Stomach smooth muscle (tissue), 2 donors: ENCODE measurements at regions not wholly inside any gene's neighbourhood (a gene's known extent, or its start where the extent isn't known, plus 50 kb on each side); places are given as distances from the start of the nearest gene placed in this dataset.

Experiments used
- H3K27ac ChIP-seq: one replicate; pipeline ENCODE4 v1.7.0; 2013; ENCODE audit warnings: mild to moderate bottlenecking, low read length, inconsistent platforms
- H3K27me3 ChIP-seq, 2 donors: one replicate each; pipeline ENCODE4 v1.7.0; 2013; ENCODE audit warnings: low read length in 2 of 2; ENCODE audit not compliant: insufficient read depth in 2 of 2, control insufficient read depth in 1 of 2
- H3K36me3 ChIP-seq, 2 donors: one replicate each; pipeline ENCODE4 v1.7.0; 2013; ENCODE audit warnings: low read length in 2 of 2; ENCODE audit not compliant: control insufficient read depth in 2 of 2, insufficient read depth in 2 of 2
- H3K4me1 ChIP-seq: one replicate; pipeline ENCODE4 v1.7.0; 2013; ENCODE audit warnings: low read length; ENCODE audit not compliant: control insufficient read depth, insufficient read depth
- H3K4me3 ChIP-seq, 2 donors: one replicate each; pipeline ENCODE4 v1.7.0; 2013; ENCODE audit warnings: low read length in 2 of 2
- H3K9ac ChIP-seq, 2 donors: one replicate each; pipeline ENCODE4 v1.7.0; 2013; ENCODE audit warnings: low read length in 2 of 2, mild to moderate bottlenecking in 1 of 2
- H3K9me3 ChIP-seq, 2 donors: one replicate each; pipeline ENCODE4 v1.7.0; 2013; ENCODE audit warnings: low read length in 2 of 2; ENCODE audit not compliant: control insufficient read depth in 2 of 2
- donor health status: healthy.
- donor health status: Pancreatic carcinoma.

GRCh38 chr20:63066506-63067265, 59.9 kb upstream of the BHLHE23 start:
- H3K9me3 ChIP-seq, result no peaks in the 10 kb centered on the region
- H3K9ac ChIP-seq, result no peak overlapping the region
- H3K27me3 ChIP-seq, result peaks cover 32 to 49% of the 10 kb centered on the region in 2 donors
- no peaks in the 10 kb centered on the region for H3K36me3 ChIP-seq
- no peaks in the 10 kb centered on the region for H3K4me1 ChIP-seq
- H3K4me3 ChIP-seq, result no peak overlapping the region
- H3K27ac ChIP-seq, result no peak overlapping the region

- no peak overlapping the region for H3K4me3 ChIP-seq
- H3K9me3 ChIP-seq, result no peaks in the 10 kb centered on the region
- H3K27ac ChIP-seq, result no peak overlapping the region
- no peaks in the 10 kb centered on the region for H3K4me1 ChIP-seq
- no peaks in the 10 kb centered on the region for H3K36me3 ChIP-seq
- H3K9ac ChIP-seq, result no peak overlapping the region
- peaks cover 27 to 51% of the 10 kb centered on the region in 2 donors for H3K27me3 ChIP-seq
Measured at GRCh38 chr20:63065911-63066310, 59.1 kb upstream of the BHLHE23 start.

- H3K27me3 ChIP-seq, result peaks cover 24 to 53% of the 10 kb centered on the region in 2 donors
- no peaks in the 10 kb centered on the region for H3K4me1 ChIP-seq
- no peak overlapping the region for H3K27ac ChIP-seq
- H3K9me3 ChIP-seq, result no peaks in the 10 kb centered on the region
- no peak overlapping the region for H3K4me3 ChIP-seq
- H3K9ac ChIP-seq, result no peak overlapping the region
- H3K36me3 ChIP-seq, result no peaks in the 10 kb centered on the region
Measured at GRCh38 chr20:63064745-63065711, 58.3 kb upstream of the BHLHE23 start.

GRCh38 chr20:63064310-63064709, 57.5 kb upstream of the BHLHE23 start:
- Histone ChIP-seq H3K4me1 (no peaks in the 10 kb centered on the region), H3K4me3 (no peak overlapping the region), H3K9me3 (no peaks in the 10 kb centered on the region), H3K36me3 (no peaks in the 10 kb centered on the region), H3K9ac (no peak overlapping the region), H3K27me3 (peaks cover 27 to 52% of the 10 kb centered on the region in 2 donors), H3K27ac (no peak overlapping the region)

GRCh38 chr20:63062188-63063140, 55.7 kb upstream of the BHLHE23 start:
- no peaks in the 10 kb centered on the region for H3K36me3 ChIP-seq
- H3K4me1 ChIP-seq, result no peaks in the 10 kb centered on the region
- no peak overlapping the region for H3K9ac ChIP-seq
- H3K9me3 ChIP-seq, result no peaks in the 10 kb centered on the region
- H3K27me3 ChIP-seq, result peaks cover 37 to 58% of the 10 kb centered on the region in 2 donors
- no peak overlapping the region for H3K4me3 ChIP-seq
- H3K27ac ChIP-seq, result no peak overlapping the region

- H3K4me1 ChIP-seq, result no peaks in the 10 kb centered on the region
- H3K27me3 ChIP-seq, result peaks cover 39 to 58% of the 10 kb centered on the region in 2 donors
Measured at GRCh38 chr20:63061771-63062100, 55.0 kb upstream of the BHLHE23 start.

GRCh38 chr20:63061051-63061770, 54.4 kb upstream of the BHLHE23 start:
- peaks cover 41 to 55% of the 10 kb centered on the region in 2 donors for H3K27me3 ChIP-seq
- H3K27ac ChIP-seq, result no peak overlapping the region
- no peak overlapping the region for H3K4me3 ChIP-seq
- H3K36me3 ChIP-seq, result no peaks in the 10 kb centered on the region
- H3K9ac ChIP-seq, result no peak overlapping the region
- peaks cover 2% of the 10 kb centered on the region for H3K4me1 ChIP-seq
- no peaks in the 10 kb centered on the region for H3K9me3 ChIP-seq

More at GRCh38 chr20:63061771-63062100, 55.0 kb upstream of the BHLHE23 start:
- H3K9me3 ChIP-seq, result no peaks in the 10 kb centered on the region
- H3K36me3 ChIP-seq, result no peaks in the 10 kb centered on the region
- H3K4me3 ChIP-seq, result no peak overlapping the region
- no peak overlapping the region for H3K9ac ChIP-seq
- H3K27ac ChIP-seq, result no peak overlapping the region

GRCh38 chr20:63060057-63060991, 53.6 kb upstream of the BHLHE23 start:
- peaks cover 41 to 51% of the 10 kb centered on the region in 2 donors for H3K27me3 ChIP-seq

GRCh38 chr20:63059684-63060056, 52.9 kb upstream of the BHLHE23 start:
- Histone ChIP-seq H3K27ac (no peak overlapping the region), H3K4me1 (peaks cover 5% of the 10 kb centered on the region), H3K9ac (no peak overlapping the region), H3K4me3 (no peak overlapping the region), H3K36me3 (no peaks in the 10 kb centered on the region), H3K27me3 (peaks cover 35 to 44% of the 10 kb centered on the region in 2 donors), H3K9me3 (no peaks in the 10 kb centered on the region)

More at GRCh38 chr20:63060057-63060991, 53.6 kb upstream of the BHLHE23 start:
- Histone ChIP-seq H3K27ac (no peak overlapping the region), H3K9me3 (no peaks in the 10 kb centered on the region), H3K4me1 (peaks cover 5% of the 10 kb centered on the region), H3K4me3 (no peak overlapping the region), H3K9ac (no peak overlapping the region), H3K36me3 (no peaks in the 10 kb centered on the region)
